Colonic mucosa (tissue), 4 donors: ENCODE measurements at regions not wholly inside any gene's neighbourhood (a gene's known extent, or its start where the extent isn't known, plus 50 kb on each side); places are given as distances from the start of the nearest gene placed in this dataset.

Experiments
- DNase-seq: peaks from one replicate; pipeline ENCODE4 v3.0.0-alpha.2; 2020
- H3K27ac ChIP-seq: fragments of 200-600 bp; one replicate; pipeline ENCODE4 v1.8.0; 2021
- H3K27me3 ChIP-seq: fragments of 200-600 bp; one replicate; pipeline ENCODE4 v1.8.0; 2021
- H3K36me3 ChIP-seq: fragments of 200-600 bp; one replicate; pipeline ENCODE4 v1.8.0; 2021
- H3K4me1 ChIP-seq: fragments of 200-600 bp; one replicate; pipeline ENCODE4 v1.8.0; 2021; ENCODE audit warnings: mild to moderate bottlenecking
- H3K4me3 ChIP-seq: fragments of 200-600 bp; one replicate; pipeline ENCODE4 v1.8.0; 2021
- H3K9ac ChIP-seq, 2 donors: one replicate each; pipeline ENCODE4 v1.7.0; 2013; ENCODE audit warnings: control low read depth in 2 of 2, low read depth in 2 of 2, low read length in 2 of 2
- H3K9me3 ChIP-seq: fragments of 200-600 bp; one replicate; pipeline ENCODE4 v1.8.0; 2021
- CTCF ChIP-seq: fragments of 200-600 bp; IDR thresholded peaks from one replicate; pipeline ENCODE4 v1.8.0; 2022; ENCODE audit warnings: antibody characterized with exemption, mild to moderate bottlenecking
- intact Hi-C: fragments of 100-400 bp; cut with DNase I; formaldehyde crosslinking; loops from one replicate; pipeline ENCODE4 v1.14.1; 2022
- donor health status: healthy.
- donor health status: DM: no; HTN: no; CAD: no.
- donor health status: DM: no; HTN: no; CAD: no.

DNA sequence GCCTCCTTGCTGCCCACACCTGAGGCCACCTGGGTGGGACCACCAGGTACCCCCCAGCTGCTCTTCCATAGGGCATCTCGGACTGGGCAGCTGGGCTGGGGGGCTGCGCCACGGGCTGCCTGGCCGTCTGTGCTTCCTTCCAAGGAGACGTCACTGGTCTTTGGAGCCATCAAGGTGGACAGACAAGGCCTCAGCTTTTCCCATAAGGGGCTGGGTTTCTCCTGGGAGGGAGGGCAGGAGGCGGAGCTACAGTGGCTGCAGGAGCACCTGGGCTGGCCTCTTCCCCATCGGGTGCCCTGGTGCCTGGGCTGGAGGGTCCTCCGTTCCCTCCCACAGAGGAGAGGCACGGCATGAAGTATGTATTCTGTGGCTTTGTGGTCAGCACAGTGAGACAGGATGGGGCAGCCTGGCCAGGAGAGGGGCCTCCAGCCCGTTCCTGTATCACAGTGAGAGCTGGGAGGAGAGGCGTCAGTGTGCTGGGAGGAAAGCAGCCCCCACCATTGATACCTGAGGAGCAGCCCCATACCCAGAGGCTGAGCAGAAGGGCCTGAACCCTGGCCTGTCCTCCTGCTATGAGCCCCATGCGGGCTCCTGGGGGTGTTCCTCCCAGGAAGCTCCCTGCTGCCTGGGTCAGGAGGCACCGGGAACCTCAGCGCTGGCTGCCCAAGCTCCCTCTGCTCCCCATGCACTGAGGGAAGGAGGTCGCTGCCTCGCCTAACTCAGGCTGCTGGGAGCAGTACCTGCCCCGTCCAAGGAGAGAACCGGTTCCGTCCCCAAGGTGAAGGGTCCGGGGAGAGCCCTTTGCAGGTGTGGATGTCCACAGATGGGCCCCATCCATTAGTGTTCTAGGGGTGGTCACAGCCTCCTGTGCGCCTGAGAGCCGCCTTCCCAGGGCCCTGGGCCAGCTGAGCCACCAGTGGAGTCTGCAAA, 1075.0 kb downstream of the BRD1 start:
- H3K4me3 ChIP-seq: no peak overlapping the region
- H3K27ac ChIP-seq: no peak overlapping the region
- no peak for DNase-seq
- no peaks in the 10 kb centered on the region for H3K9me3 ChIP-seq
- intact Hi-C loops: no loop called here
- H3K9ac ChIP-seq: no peak overlapping the region
- no peaks in the 10 kb centered on the region for H3K27me3 ChIP-seq
- no peaks in the 10 kb centered on the region for H3K36me3 ChIP-seq
- no peak for TF ChIP-seq CTCF
- H3K4me1 ChIP-seq: no peaks in the 10 kb centered on the region

GRCh38 chr22:48751539-48752437, 1075.9 kb downstream of the BRD1 start:
- intact Hi-C loops: no loop called here

GRCh38 chr22:48750826-48751440, 1076.7 kb downstream of the BRD1 start:
- no peaks in the 10 kb centered on the region for H3K9me3 ChIP-seq
- DNase-seq: no peak

More at GRCh38 chr22:48751539-48752437, 1075.9 kb downstream of the BRD1 start:
- TF ChIP-seq CTCF: no peak
- no peak overlapping the region for H3K27ac ChIP-seq
- no peaks in the 10 kb centered on the region for H3K4me1 ChIP-seq
- H3K27me3 ChIP-seq: no peaks in the 10 kb centered on the region
- no peak overlapping the region for H3K9ac ChIP-seq
- H3K9me3 ChIP-seq: no peaks in the 10 kb centered on the region
- H3K4me3 ChIP-seq: no peak overlapping the region
- no peaks in the 10 kb centered on the region for H3K36me3 ChIP-seq
- DNase-seq: peak; percentile 11

DNA sequence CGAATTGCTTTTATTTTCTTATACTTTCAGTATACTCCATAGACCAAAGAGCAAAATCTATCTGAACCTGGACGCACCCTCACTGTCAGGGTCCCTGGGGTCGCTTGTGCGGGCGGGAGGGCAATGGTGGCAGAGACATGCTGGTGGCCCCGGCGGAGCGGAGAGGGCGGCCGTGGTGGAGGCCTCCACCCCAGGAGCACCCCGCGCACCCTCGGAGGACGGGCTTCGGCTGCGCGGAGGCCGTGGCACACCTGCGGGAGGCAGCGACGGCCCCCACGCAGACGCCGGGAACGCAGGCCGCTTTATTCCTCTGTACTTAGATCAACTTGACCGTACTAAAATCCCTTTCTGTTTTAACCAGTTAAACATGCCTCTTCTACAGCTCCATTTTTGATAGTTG, 1077.4 kb downstream of the BRD1 start:
- H3K4me3 ChIP-seq: no peak overlapping the region
- no peaks in the 10 kb centered on the region for H3K36me3 ChIP-seq
- no peaks in the 10 kb centered on the region for H3K27me3 ChIP-seq
- H3K4me1 ChIP-seq: no peaks in the 10 kb centered on the region
- TF ChIP-seq CTCF: no peak
- no peaks in the 10 kb centered on the region for H3K9me3 ChIP-seq
- intact Hi-C loops: no loop called here
- H3K27ac ChIP-seq: no peak overlapping the region
- DNase-seq: no peak
- H3K9ac ChIP-seq: no peak overlapping the region

More at GRCh38 chr22:48750826-48751440, 1076.7 kb downstream of the BRD1 start:
- Histone ChIP-seq H3K36me3 (no peaks in the 10 kb centered on the region), H3K4me3 (no peak overlapping the region), H3K27ac (no peak overlapping the region), H3K27me3 (no peaks in the 10 kb centered on the region), H3K9ac (no peak overlapping the region), H3K4me1 (no peaks in the 10 kb centered on the region)
- intact Hi-C loops: no loop called here
- TF ChIP-seq CTCF: no peak

- no peak overlapping the region for H3K27ac ChIP-seq
- no peak overlapping the region for H3K4me3 ChIP-seq
- H3K36me3 ChIP-seq: no peaks in the 10 kb centered on the region
- H3K9ac ChIP-seq: no peak overlapping the region
- no peak for TF ChIP-seq CTCF
- H3K27me3 ChIP-seq: no peaks in the 10 kb centered on the region
- intact Hi-C loops: no loop called here
- no peak for DNase-seq
- no peaks in the 10 kb centered on the region for H3K4me1 ChIP-seq
- no peaks in the 10 kb centered on the region for H3K9me3 ChIP-seq
Observed at GRCh38 chr22:48749555-48750227, 1078.0 kb downstream of the BRD1 start.
